GM12878 (cell line): ENCODE measurements at regions not wholly inside any gene's neighbourhood (a gene's known extent, or its start where the extent isn't known, plus 50 kb on each side); places are given as distances from the start of the nearest gene placed in this dataset.

Source experiments
- CTCF ChIP-seq, 3 experiments: IDR thresholded peaks in 2 of 3; conservative IDR thresholded peaks in 1 of 3; 2 replicates each; pipeline ENCODE4 v1.5.1; 2011; ENCODE audit warnings: low read depth in 3 of 3, low read length in 3 of 3, mild to moderate bottlenecking in 3 of 3, control low read depth in 2 of 3, moderate library complexity in 2 of 3, inconsistent platforms in 1 of 3, mixed read lengths in 1 of 3; ENCODE audit not compliant: control insufficient read depth in 2 of 3, insufficient read depth in 1 of 3; ENCODE audit errors: extremely low read depth in 1 of 3
- MYB ChIP-seq: fragments of 150-350 bp; IDR thresholded peaks from 2 replicates; pipeline ENCODE4 v1.6.1; 2014; ENCODE audit warnings: mild to moderate bottlenecking, low read depth, low read length, borderline replicate concordance
- POLR2A ChIP-seq: IDR thresholded peaks from 2 replicates; pipeline ENCODE4 v1.6.1; 2011; ENCODE audit warnings: low read depth, mild to moderate bottlenecking, low read length
- ZNF207 ChIP-seq: fragments of 450-650 bp; IDR thresholded peaks from 2 replicates; pipeline ENCODE4 v1.6.1; 2014; ENCODE audit warnings: antibody characterized with exemption, mild to moderate bottlenecking, borderline replicate concordance

- TF ChIP-seq CTCF (IDR thresholded peaks at IDR 0.05 in 2 of 3, conservative IDR thresholded peaks at IDR 0.05 in 1 of 3; ENCODE audit: control insufficient read depth in 2 of 3, extremely low read depth in 1 of 3, insufficient read depth in 1 of 3, low read depth in 3 of 3, low read length in 3 of 3) (no peak), POLR2A (no peak), ZNF207 (no peak), MYB (no peak)
Observed at GRCh38 chr2:177024765-177025164, 187.8 kb upstream of the HNRNPA3 start.
